H9 (cell line): ENCODE measurements at regions not wholly inside any gene's neighbourhood (a gene's known extent, or its start where the extent isn't known, plus 50 kb on each side); places are given as distances from the start of the nearest gene placed in this dataset.

Experiments used
- DNase-seq: peaks from one replicate; pipeline ENCODE4 v3.0.0-alpha.2; 2017
- H2AFZ ChIP-seq: one replicate; pipeline ENCODE4 v1.6.1; 2013; ENCODE audit warnings: mild to moderate bottlenecking, low read length, control low read depth, moderate library complexity
- H2AK5ac ChIP-seq: 2 replicates; pipeline ENCODE4 v1.6.1; 2013; ENCODE audit warnings: low read length, control low read depth, mixed read lengths; ENCODE audit not compliant: insufficient read length
- H2BK120ac ChIP-seq: one replicate; pipeline ENCODE4 v1.6.1; 2013; ENCODE audit warnings: low read depth, mild to moderate bottlenecking, low read length, control low read depth, inconsistent platforms; ENCODE audit not compliant: poor library complexity, severe bottlenecking
- H2BK12ac ChIP-seq: 2 replicates; pipeline ENCODE4 v1.6.1; 2013; ENCODE audit warnings: low read length, control low read depth, mixed read lengths, low read depth; ENCODE audit not compliant: insufficient read length
- H2BK15ac ChIP-seq: 2 replicates; pipeline ENCODE4 v1.6.1; 2013; ENCODE audit warnings: low read depth, low read length, control low read depth
- H2BK20ac ChIP-seq: one replicate; pipeline ENCODE4 v1.6.1; 2013; ENCODE audit warnings: low read depth, mild to moderate bottlenecking, low read length, control low read depth, inconsistent platforms; ENCODE audit not compliant: poor library complexity, severe bottlenecking
- H2BK5ac ChIP-seq: 2 replicates; pipeline ENCODE4 v1.6.1; 2013; ENCODE audit warnings: low read length, control low read depth, mixed read lengths; ENCODE audit not compliant: insufficient read length
- H3K14ac ChIP-seq: 2 replicates; pipeline ENCODE4 v1.6.1; 2013; ENCODE audit warnings: low read length, control low read depth; ENCODE audit not compliant: insufficient read depth
- H3K18ac ChIP-seq: 2 replicates; pipeline ENCODE4 v1.6.1; 2013; ENCODE audit warnings: low read depth, mild to moderate bottlenecking, mixed read lengths, low read length, control low read depth; ENCODE audit not compliant: insufficient read length
- H3K23ac ChIP-seq: 2 replicates; pipeline ENCODE4 v1.6.1; 2013; ENCODE audit warnings: low read length, control low read depth, mixed read lengths, low read depth; ENCODE audit not compliant: insufficient read length
- H3K23me2 ChIP-seq: 2 replicates; pipeline ENCODE4 v1.6.1; 2013; ENCODE audit warnings: low read depth, mild to moderate bottlenecking, mixed read lengths, low read length, control low read depth; ENCODE audit not compliant: insufficient read length, poor library complexity, severe bottlenecking
- H3K27ac ChIP-seq: 2 replicates; pipeline ENCODE4 v1.5.1; 2013; ENCODE audit warnings: low read length, control low read depth, mixed read lengths, low read depth; ENCODE audit not compliant: insufficient read length
- H3K27me3 ChIP-seq: 2 replicates; pipeline ENCODE4 v1.6.1; 2013; ENCODE audit warnings: low read length, control low read depth, inconsistent platforms; ENCODE audit not compliant: insufficient read depth
- H3K4ac ChIP-seq: 2 replicates; pipeline ENCODE4 v1.6.1; 2013; ENCODE audit warnings: low read depth, mild to moderate bottlenecking, control low read depth, inconsistent platforms, low read length, moderate library complexity
- H3K4me1 ChIP-seq: 2 replicates; pipeline ENCODE4 v1.6.1; 2013; ENCODE audit warnings: low read length, control low read depth, inconsistent platforms; ENCODE audit not compliant: insufficient read depth
- H3K4me2 ChIP-seq: 2 replicates; pipeline ENCODE4 v1.6.1; 2013; ENCODE audit warnings: low read length, control low read depth, mixed read lengths; ENCODE audit not compliant: insufficient read length, insufficient read depth
- H3K56ac ChIP-seq: 2 replicates; pipeline ENCODE4 v1.6.1; 2013; ENCODE audit warnings: low read depth, mild to moderate bottlenecking, mixed read lengths, low read length, control low read depth; ENCODE audit not compliant: insufficient read length
- H3K79me1 ChIP-seq: 2 replicates; pipeline ENCODE4 v1.6.1; 2013; ENCODE audit warnings: low read depth, mild to moderate bottlenecking, moderate library complexity, low read length, control low read depth, inconsistent platforms; ENCODE audit not compliant: insufficient read depth, poor library complexity, severe bottlenecking
- H3K79me2 ChIP-seq: 2 replicates; pipeline ENCODE4 v1.6.1; 2013; ENCODE audit warnings: low read length, control low read depth, inconsistent platforms; ENCODE audit not compliant: insufficient read depth
- H3K9ac ChIP-seq: 2 replicates; pipeline ENCODE4 v1.6.1; 2013; ENCODE audit warnings: low read length, control low read depth, mixed read lengths; ENCODE audit not compliant: insufficient read length; ENCODE audit errors: extremely low read depth
- H3K9me3 ChIP-seq: one replicate; pipeline ENCODE4 v1.6.1; 2013; ENCODE audit warnings: low read depth, low read length, inconsistent platforms; ENCODE audit not compliant: control insufficient read depth
- H3T11ph ChIP-seq: one replicate; pipeline ENCODE4 v1.6.1; 2013; ENCODE audit warnings: mild to moderate bottlenecking, low read length, control low read depth, inconsistent platforms
- H4K20me1 ChIP-seq: one replicate; pipeline ENCODE4 v1.6.1; 2013; ENCODE audit not compliant: control insufficient read depth, insufficient read length, insufficient read depth
- H4K5ac ChIP-seq: 2 replicates; pipeline ENCODE4 v1.6.1; 2013; ENCODE audit warnings: low read depth, mild to moderate bottlenecking, mixed read lengths, low read length, control low read depth; ENCODE audit not compliant: insufficient read length
- H4K8ac ChIP-seq: replicated peaks from 2 replicates; pipeline ENCODE4 v1.6.1; 2013; ENCODE audit warnings: low read length, control low read depth, mixed read lengths, low read depth; ENCODE audit not compliant: insufficient read length
- H4K91ac ChIP-seq: 2 replicates; pipeline ENCODE4 v1.6.1; 2013; ENCODE audit warnings: low read depth, mild to moderate bottlenecking, moderate library complexity, mixed read lengths, low read length, control low read depth; ENCODE audit not compliant: insufficient read length
- H3K27ac Mint-ChIP-seq, 3 experiments: 2 replicates in 2 of 3; 3 replicates in 1 of 3; pipeline ENCODE4 v1.8.0; 2020 to 2021; ENCODE audit warnings: mixed read lengths in 3 of 3, mild to moderate bottlenecking in 1 of 3, moderate library complexity in 1 of 3
- H3K27me3 Mint-ChIP-seq: 2 replicates; pipeline ENCODE4 v1.8.0; 2021; ENCODE audit warnings: low read depth, mild to moderate bottlenecking, moderate library complexity, mixed read lengths
- H3K36me3 Mint-ChIP-seq, 3 experiments: 2 replicates in 2 of 3; 3 replicates in 1 of 3; pipeline ENCODE4 v1.8.0; 2020 to 2021; ENCODE audit warnings: low read depth in 3 of 3, mixed read lengths in 3 of 3; ENCODE audit not compliant: insufficient read depth in 1 of 3
- H3K4me1 Mint-ChIP-seq, 2 experiments: 2 replicates each; pipeline ENCODE4 v1.8.0; 2020; ENCODE audit warnings: mixed read lengths in 2 of 2
- H3K4me3 Mint-ChIP-seq, 2 experiments: 2 replicates in 1 of 2; 3 replicates in 1 of 2; pipeline ENCODE4 v1.8.0; 2020 to 2021; ENCODE audit warnings: mild to moderate bottlenecking in 2 of 2, mixed read lengths in 2 of 2, moderate library complexity in 1 of 2
- H3K9me3 Mint-ChIP-seq, 2 experiments: 2 replicates in 1 of 2; 3 replicates in 1 of 2; pipeline ENCODE4 v1.8.0; 2020; ENCODE audit warnings: mild to moderate bottlenecking in 2 of 2, mixed read lengths in 2 of 2, moderate library complexity in 1 of 2
- CTCF ChIP-seq: fragments of 200-600 bp; sonication (generic); conservative IDR thresholded peaks from 3 replicates; pipeline ENCODE4 v1.8.0; 2021; ENCODE audit warnings: antibody characterized with exemption, mild to moderate bottlenecking
- WGBS: extraction: QIAGEN DNeasy Blood & Tissue Kit; methylation state at CpG from one replicate; pipeline ENCODE4 v1.1.7; 2013; ENCODE audit warnings: missing lambda C conversion rate, low lambda C conversion rate, mixed read lengths; ENCODE audit not compliant: insufficient read length; ENCODE audit errors: extremely low coverage; 5-methylcytosine and 5-hydroxymethylcytosine counted together

GRCh38 chr2:217636991-217637561 lies 365.7 kb downstream of the TNS1 start:
- no peak overlapping the region for H2BK20ac ChIP-seq
- no peaks in the 10 kb centered on the region for H3K79me2 ChIP-seq
- H2BK120ac ChIP-seq, result no peak overlapping the region
- H3K23ac ChIP-seq, result no peak overlapping the region
- Mint-ChIP-seq H3K36me3 (no peaks in the 10 kb centered on the region), H3K4me1 (0 out of 4 replicates have a peak, but pooled peaks cover 0 to 3% of the 10 kb centered on the region in 2 experiments), H3K27me3 (peaks cover 1% of the 10 kb centered on the region; the same call in 1 of the 2 replicates), H3K4me3 (no peak overlapping the region), H3K9me3 (no peaks in the 10 kb centered on the region), H3K27ac (no peak overlapping the region)
- no peak overlapping the region for H3K9ac ChIP-seq
- no peaks in the 10 kb centered on the region for H4K20me1 ChIP-seq
- H3K56ac ChIP-seq, result no peak overlapping the region
- no peaks in the 10 kb centered on the region for H3K79me1 ChIP-seq
- no peaks in the 10 kb centered on the region for H3K23me2 ChIP-seq
- no CpG with 5 or more reads among the region's 9 CpGs for WGBS
- no peak for DNase-seq
- no peak overlapping the region for H3K14ac ChIP-seq
- H4K5ac ChIP-seq, result no peak overlapping the region
- H2BK15ac ChIP-seq, result no peak overlapping the region
- no peak overlapping the region for H4K91ac ChIP-seq
- no peak overlapping the region for H3T11ph ChIP-seq
- no peak overlapping the region for H2BK5ac ChIP-seq
- H3K18ac ChIP-seq, result no peak overlapping the region
- H3K9me3 ChIP-seq, result no peaks in the 10 kb centered on the region
- H3K4me1 ChIP-seq, result no peaks in the 10 kb centered on the region
- H3K4ac ChIP-seq, result no peak overlapping the region
- H2BK12ac ChIP-seq, result no peak overlapping the region
- no peak for TF ChIP-seq CTCF
- no peak overlapping the region for H3K4me2 ChIP-seq
- H2AK5ac ChIP-seq, result no peak overlapping the region
- H3K27ac ChIP-seq, result no peak overlapping the region
- H3K27me3 ChIP-seq, result no peaks in the 10 kb centered on the region
- no peak overlapping the region for H2AFZ ChIP-seq
- no peak overlapping the region for H4K8ac ChIP-seq
